SK-N-SH treated with all-trans-retinoic acid at 6 μM for 48 hours (cell line): ENCODE measurements at regions not wholly inside any gene's neighbourhood (a gene's known extent, or its start where the extent isn't known, plus 50 kb on each side); places are given as distances from the start of the nearest gene placed in this dataset.

Experiments used
- ATAC-seq: fragments of 200-7000 bp; cut with Tn5 transposase; 3 replicates; pipeline ENCODE4 v1.9.1; 2020; ENCODE audit warnings: mild to moderate bottlenecking, moderate library complexity
- ARNTL ChIP-seq: fragments of 450-650 bp; formaldehyde crosslinking; IDR thresholded peaks from 2 replicates; pipeline ENCODE4 v1.5.0; 2020; ENCODE audit warnings: low read depth, mild to moderate bottlenecking, moderate library complexity, borderline replicate concordance
- BACH2 ChIP-seq: fragments of 250-450 bp; sonication (Bioruptor Pico); IDR thresholded peaks from 2 replicates; pipeline ENCODE4 v1.9.0; 2021; ENCODE audit warnings: mild to moderate bottlenecking, borderline replicate concordance
- CSDC2 ChIP-seq: fragments of 250-450 bp; sonication (Bioruptor Pico); IDR thresholded peaks from 2 replicates; pipeline ENCODE4 v1.5.0; 2020; ENCODE audit warnings: mild to moderate bottlenecking, moderate library complexity
- ESRRG ChIP-seq: fragments of 250-450 bp; sonication (Bioruptor Pico); IDR thresholded peaks from 2 replicates; pipeline ENCODE4 v1.6.1; 2021; ENCODE audit warnings: mild to moderate bottlenecking
- GLIS3 ChIP-seq: fragments of 250-450 bp; sonication (Bioruptor Pico); IDR thresholded peaks from 2 replicates; pipeline ENCODE4 v1.5.0; 2020; ENCODE audit warnings: mild to moderate bottlenecking, moderate library complexity
- ISL1 ChIP-seq: fragments of 250-450 bp; sonication (Bioruptor Pico); IDR thresholded peaks from 2 replicates; pipeline ENCODE4 v2.1.2; 2022; ENCODE audit warnings: mild to moderate bottlenecking, moderate library complexity
- OSR1 ChIP-seq: fragments of 250-450 bp; sonication (Bioruptor Pico); IDR thresholded peaks from 2 replicates; pipeline ENCODE4 v1.8.0; 2022; ENCODE audit warnings: moderate library complexity, mild to moderate bottlenecking, inconsistent platforms
- PPARA ChIP-seq: fragments of 250-450 bp; sonication (Bioruptor Pico); IDR thresholded peaks from 2 replicates; pipeline ENCODE4 v1.5.0; 2020; ENCODE audit warnings: mild to moderate bottlenecking, borderline replicate concordance
- RARB ChIP-seq: fragments of 250-450 bp; sonication (Bioruptor Pico); IDR thresholded peaks from 2 replicates; pipeline ENCODE4 v1.8.0; 2021; ENCODE audit warnings: mild to moderate bottlenecking, moderate library complexity
- TCF4 ChIP-seq: fragments of 250-450 bp; sonication (Bioruptor Pico); IDR thresholded peaks from 2 replicates; pipeline ENCODE4 v1.8.0; 2021; ENCODE audit warnings: mild to moderate bottlenecking, moderate library complexity, borderline replicate concordance
- TOX ChIP-seq: fragments of 250-450 bp; sonication (Bioruptor Pico); IDR thresholded peaks from 2 replicates; pipeline ENCODE4 v1.8.0; 2021; ENCODE audit warnings: mild to moderate bottlenecking, moderate library complexity, borderline replicate concordance
- ZC3H10 ChIP-seq: fragments of 250-450 bp; sonication (Bioruptor Pico); IDR thresholded peaks from 2 replicates; pipeline ENCODE4 v1.5.1; 2021; ENCODE audit warnings: mild to moderate bottlenecking, moderate library complexity
- ZFP3 ChIP-seq: fragments of 250-450 bp; sonication (Bioruptor Pico); IDR thresholded peaks from 2 replicates; pipeline ENCODE4 v1.5.0; 2020; ENCODE audit warnings: mild to moderate bottlenecking, moderate library complexity
- ZFP30 ChIP-seq: fragments of 450-650 bp; formaldehyde crosslinking; IDR thresholded peaks from 2 replicates; pipeline ENCODE4 v1.5.0; 2022; ENCODE audit warnings: mild to moderate bottlenecking, moderate library complexity
- ZNF565 ChIP-seq: fragments of 450-650 bp; formaldehyde crosslinking; conservative IDR thresholded peaks from 2 replicates; pipeline ENCODE4 v1.5.0; 2020; ENCODE audit warnings: low read depth, mild to moderate bottlenecking, moderate library complexity
- ZNF70 ChIP-seq: fragments of 450-650 bp; formaldehyde crosslinking; IDR thresholded peaks from 2 replicates; pipeline ENCODE4 v1.5.0; 2020; ENCODE audit warnings: mild to moderate bottlenecking, moderate library complexity
- ZNF8 ChIP-seq: fragments of 450-650 bp; formaldehyde crosslinking; IDR thresholded peaks from 2 replicates; pipeline ENCODE4 v1.5.0; 2020; ENCODE audit warnings: mild to moderate bottlenecking, moderate library complexity
- TF ChIP-seq, protein P1 (sequence below): fragments of 250-450 bp; sonication (Bioruptor Pico); IDR thresholded peaks from 2 replicates; pipeline ENCODE4 v1.5.1; 2020; ENCODE audit warnings: low read depth, mild to moderate bottlenecking, moderate library complexity
- TF ChIP-seq, protein P2 (sequence below): fragments of 250-450 bp; sonication (Bioruptor Pico); IDR thresholded peaks from 2 replicates; pipeline ENCODE4 v1.8.0; 2020; ENCODE audit warnings: mild to moderate bottlenecking, moderate library complexity, borderline replicate concordance
- TF ChIP-seq, protein P3 (sequence below): fragments of 250-450 bp; sonication (Bioruptor Pico); IDR thresholded peaks from 2 replicates; pipeline ENCODE4 v1.5.0; 2020; ENCODE audit warnings: mild to moderate bottlenecking, moderate library complexity
- TF ChIP-seq, protein P4 (sequence below): fragments of 250-450 bp; sonication (Bioruptor Pico); IDR thresholded peaks from 2 replicates; pipeline ENCODE4 v1.5.1; 2021; ENCODE audit warnings: mild to moderate bottlenecking, moderate library complexity

DNA sequence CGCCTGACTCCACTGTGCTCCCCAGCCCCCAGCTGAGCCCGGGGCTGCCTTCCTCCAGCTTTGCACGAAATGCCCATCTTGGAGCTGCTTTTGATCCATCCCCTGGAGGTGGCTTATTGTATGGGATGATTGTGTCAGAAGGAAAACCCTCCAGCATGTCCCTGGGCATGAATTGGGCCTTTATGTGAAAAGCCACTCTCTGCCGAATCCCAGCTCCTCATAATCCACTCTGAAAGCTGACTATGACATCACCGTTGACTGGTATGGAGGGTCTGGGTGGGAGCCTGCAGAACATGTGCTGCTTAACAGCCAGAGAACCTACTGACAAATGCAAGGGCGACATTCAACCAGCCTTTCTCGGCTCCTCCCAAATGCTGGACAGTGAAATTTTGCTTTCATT lies 74.6 kb downstream of the NENF start (continued):
- TF ChIP-seq, protein P1, sequence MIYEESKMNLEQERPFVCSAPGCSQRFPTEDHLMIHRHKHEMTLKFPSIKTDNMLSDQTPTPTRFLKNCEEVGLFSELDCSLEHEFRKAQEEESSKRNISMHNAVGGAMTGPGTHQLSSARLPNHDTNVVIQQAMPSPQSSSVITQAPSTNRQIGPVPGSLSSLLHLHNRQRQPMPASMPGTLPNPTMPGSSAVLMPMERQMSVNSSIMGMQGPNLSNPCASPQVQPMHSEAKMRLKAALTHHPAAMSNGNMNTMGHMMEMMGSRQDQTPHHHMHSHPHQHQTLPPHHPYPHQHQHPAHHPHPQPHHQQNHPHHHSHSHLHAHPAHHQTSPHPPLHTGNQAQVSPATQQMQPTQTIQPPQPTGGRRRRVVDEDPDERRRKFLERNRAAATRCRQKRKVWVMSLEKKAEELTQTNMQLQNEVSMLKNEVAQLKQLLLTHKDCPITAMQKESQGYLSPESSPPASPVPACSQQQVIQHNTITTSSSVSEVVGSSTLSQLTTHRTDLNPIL (CRISPR knock-in tag) = no peak

DNA sequence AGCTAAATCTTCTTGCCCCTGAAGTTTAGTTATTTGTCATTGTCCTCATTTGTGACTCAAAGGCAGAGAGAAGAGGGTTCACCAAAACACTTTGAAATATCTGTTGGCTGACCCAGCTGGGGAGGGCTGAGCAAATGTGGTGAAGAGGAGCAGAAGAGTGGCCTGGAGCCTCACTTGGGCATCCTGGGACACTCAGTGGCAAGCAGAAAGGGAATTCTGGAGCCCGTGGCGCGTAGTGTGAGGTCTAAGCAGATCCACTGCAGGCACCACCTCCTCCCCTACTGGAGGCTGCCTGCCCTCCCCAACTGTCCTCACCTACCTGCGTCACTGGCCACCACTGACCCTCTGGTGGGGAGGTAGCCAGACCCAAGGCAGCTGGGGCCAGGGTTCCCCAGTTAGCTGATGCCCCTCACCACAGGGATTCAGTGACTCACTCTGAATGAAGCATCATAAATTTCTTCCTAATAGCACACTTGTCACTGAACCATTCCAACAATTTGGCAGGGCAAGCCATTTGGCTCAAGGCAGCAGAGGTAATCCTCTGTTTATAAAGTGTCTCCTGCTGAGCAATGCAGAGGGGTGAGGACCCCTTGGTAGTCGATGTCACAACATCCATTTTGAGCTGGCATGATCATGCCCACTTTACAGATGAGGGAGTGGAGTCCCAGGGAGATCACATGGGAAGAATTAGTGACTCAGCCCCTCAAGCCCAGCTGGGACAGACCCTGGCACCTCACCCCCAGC lies 80.3 kb downstream of the NENF start:
- TF ChIP-seq GLIS3 (CRISPR knock-in tag) (0 out of 2 replicates have a peak, but pooled peaks have one; percentile 15), ISL1 (CRISPR knock-in tag) (peak; percentile 77), TCF4 (CRISPR knock-in tag) (no peak)

DNA sequence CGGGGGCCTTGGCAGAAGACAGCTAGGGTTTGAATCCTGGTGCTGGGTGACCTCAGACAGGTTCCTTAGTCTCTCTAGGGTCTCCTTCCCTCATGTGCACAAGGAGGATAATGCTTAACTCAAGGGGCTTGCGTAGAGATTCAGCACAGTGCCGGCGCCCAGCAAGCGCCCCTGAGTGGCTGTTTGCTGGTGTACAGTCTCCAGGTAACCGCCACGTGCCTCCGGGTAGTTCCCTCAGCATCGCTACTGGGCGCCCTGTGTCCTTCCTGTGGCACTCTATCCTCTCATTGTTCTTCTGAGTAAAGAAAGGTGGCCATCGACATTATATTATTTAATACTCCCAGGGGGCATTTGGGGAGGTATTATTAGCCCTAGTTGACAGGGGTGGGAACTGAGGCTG lies 80.9 kb downstream of the NENF start:
- TF ChIP-seq OSR1 (CRISPR knock-in tag) (no peak), ZNF8 (CRISPR knock-in tag) (no peak), ZC3H10 (CRISPR knock-in tag) (no peak), BACH2 (no peak), TOX (CRISPR knock-in tag) (no peak), ARNTL (no peak), CSDC2 (CRISPR knock-in tag) (no peak), ZNF70 (CRISPR knock-in tag) (no peak), ZFP30 (no peak), ISL1 (CRISPR knock-in tag) (no peak), TCF4 (CRISPR knock-in tag) (no peak), ZNF565 (CRISPR knock-in tag) (no peak), PPARA (CRISPR knock-in tag) (no peak)
- TF ChIP-seq, protein P1 (CRISPR knock-in tag) = no peak
- TF ChIP-seq, protein P2, sequence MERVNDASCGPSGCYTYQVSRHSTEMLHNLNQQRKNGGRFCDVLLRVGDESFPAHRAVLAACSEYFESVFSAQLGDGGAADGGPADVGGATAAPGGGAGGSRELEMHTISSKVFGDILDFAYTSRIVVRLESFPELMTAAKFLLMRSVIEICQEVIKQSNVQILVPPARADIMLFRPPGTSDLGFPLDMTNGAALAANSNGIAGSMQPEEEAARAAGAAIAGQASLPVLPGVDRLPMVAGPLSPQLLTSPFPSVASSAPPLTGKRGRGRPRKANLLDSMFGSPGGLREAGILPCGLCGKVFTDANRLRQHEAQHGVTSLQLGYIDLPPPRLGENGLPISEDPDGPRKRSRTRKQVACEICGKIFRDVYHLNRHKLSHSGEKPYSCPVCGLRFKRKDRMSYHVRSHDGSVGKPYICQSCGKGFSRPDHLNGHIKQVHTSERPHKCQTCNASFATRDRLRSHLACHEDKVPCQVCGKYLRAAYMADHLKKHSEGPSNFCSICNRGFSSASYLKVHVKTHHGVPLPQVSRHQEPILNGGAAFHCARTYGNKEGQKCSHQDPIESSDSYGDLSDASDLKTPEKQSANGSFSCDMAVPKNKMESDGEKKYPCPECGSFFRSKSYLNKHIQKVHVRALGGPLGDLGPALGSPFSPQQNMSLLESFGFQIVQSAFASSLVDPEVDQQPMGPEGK (CRISPR knock-in tag) = no peak
- TF ChIP-seq, protein P3, sequence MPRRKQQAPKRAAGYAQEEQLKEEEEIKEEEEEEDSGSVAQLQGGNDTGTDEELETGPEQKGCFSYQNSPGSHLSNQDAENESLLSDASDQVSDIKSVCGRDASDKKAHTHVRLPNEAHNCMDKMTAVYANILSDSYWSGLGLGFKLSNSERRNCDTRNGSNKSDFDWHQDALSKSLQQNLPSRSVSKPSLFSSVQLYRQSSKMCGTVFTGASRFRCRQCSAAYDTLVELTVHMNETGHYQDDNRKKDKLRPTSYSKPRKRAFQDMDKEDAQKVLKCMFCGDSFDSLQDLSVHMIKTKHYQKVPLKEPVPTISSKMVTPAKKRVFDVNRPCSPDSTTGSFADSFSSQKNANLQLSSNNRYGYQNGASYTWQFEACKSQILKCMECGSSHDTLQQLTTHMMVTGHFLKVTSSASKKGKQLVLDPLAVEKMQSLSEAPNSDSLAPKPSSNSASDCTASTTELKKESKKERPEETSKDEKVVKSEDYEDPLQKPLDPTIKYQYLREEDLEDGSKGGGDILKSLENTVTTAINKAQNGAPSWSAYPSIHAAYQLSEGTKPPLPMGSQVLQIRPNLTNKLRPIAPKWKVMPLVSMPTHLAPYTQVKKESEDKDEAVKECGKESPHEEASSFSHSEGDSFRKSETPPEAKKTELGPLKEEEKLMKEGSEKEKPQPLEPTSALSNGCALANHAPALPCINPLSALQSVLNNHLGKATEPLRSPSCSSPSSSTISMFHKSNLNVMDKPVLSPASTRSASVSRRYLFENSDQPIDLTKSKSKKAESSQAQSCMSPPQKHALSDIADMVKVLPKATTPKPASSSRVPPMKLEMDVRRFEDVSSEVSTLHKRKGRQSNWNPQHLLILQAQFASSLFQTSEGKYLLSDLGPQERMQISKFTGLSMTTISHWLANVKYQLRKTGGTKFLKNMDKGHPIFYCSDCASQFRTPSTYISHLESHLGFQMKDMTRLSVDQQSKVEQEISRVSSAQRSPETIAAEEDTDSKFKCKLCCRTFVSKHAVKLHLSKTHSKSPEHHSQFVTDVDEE (CRISPR knock-in tag) = no peak
- TF ChIP-seq, protein P4, sequence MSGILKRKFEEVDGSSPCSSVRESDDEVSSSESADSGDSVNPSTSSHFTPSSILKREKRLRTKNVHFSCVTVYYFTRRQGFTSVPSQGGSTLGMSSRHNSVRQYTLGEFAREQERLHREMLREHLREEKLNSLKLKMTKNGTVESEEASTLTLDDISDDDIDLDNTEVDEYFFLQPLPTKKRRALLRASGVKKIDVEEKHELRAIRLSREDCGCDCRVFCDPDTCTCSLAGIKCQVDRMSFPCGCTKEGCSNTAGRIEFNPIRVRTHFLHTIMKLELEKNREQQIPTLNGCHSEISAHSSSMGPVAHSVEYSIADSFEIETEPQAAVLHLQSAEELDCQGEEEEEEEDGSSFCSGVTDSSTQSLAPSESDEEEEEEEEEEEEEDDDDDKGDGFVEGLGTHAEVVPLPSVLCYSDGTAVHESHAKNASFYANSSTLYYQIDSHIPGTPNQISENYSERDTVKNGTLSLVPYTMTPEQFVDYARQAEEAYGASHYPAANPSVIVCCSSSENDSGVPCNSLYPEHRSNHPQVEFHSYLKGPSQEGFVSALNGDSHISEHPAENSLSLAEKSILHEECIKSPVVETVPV (CRISPR knock-in tag) = no peak
- no peak; the same call in 2 of the 3 replicates for ATAC-seq

More for the DNA sequence above, 80.3 kb downstream of the NENF start:
- peak; percentile 63 for ATAC-seq

DNA sequence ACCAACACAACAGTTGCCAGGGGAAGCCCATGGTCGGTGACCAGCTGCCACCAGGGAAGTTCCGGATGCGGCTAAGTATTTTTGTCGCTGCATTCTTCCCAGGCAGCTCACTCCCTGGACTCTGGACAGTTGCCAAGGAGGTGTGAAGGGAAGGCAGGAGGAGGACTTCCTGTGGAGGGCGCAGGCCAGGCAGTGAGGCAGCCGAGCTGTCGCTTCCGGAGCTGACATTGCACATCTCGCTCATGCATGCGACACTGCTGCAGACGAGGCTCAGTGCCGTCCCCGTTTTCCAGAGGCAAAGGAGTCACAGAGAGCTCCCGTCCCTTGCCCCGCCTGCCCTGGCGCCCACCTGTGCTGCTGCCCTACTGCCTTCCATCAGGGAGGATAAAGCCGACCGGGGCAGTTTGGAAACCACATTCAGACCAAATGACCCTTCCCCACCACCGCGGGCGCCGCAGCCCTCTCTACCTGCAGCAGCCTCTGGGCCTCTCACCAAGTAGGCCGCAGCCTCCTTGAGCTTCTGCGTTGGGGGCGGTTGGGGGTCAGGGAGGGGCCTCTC lies 81.4 kb downstream of the NENF start:
- ATAC-seq = no peak; the same call in 2 of the 3 replicates
- TF ChIP-seq, protein P1 (CRISPR knock-in tag) = no peak
- no peak for TF ChIP-seq TOX (CRISPR knock-in tag)
- TF ChIP-seq TCF4 (CRISPR knock-in tag) = no peak
- TF ChIP-seq OSR1 (CRISPR knock-in tag) = no peak
- no peak for TF ChIP-seq RARB (CRISPR knock-in tag)
- no peak for TF ChIP-seq ZNF8 (CRISPR knock-in tag)
- no peak for TF ChIP-seq GLIS3 (CRISPR knock-in tag)
- no peak for TF ChIP-seq ESRRG (CRISPR knock-in tag)
- TF ChIP-seq, protein P3 (CRISPR knock-in tag) = no peak
- TF ChIP-seq ZFP3 = no peak
